ELF-1 (cell line): ENCODE measurements at regions not wholly inside any gene's neighbourhood (a gene's known extent, or its start where the extent isn't known, plus 50 kb on each side); places are given as distances from the start of the nearest gene placed in this dataset.
"Not testable (repeated sequence)": the region's sequence is repeated elsewhere in the genome, so short reads cannot be mapped to it uniquely, and the experiment has no call there.

Experiments
- DNase-seq: peaks from one replicate; pipeline ENCODE4 v3.0.0-alpha.2; 2016; ENCODE audit warnings: low read depth, low spot score

DNA sequence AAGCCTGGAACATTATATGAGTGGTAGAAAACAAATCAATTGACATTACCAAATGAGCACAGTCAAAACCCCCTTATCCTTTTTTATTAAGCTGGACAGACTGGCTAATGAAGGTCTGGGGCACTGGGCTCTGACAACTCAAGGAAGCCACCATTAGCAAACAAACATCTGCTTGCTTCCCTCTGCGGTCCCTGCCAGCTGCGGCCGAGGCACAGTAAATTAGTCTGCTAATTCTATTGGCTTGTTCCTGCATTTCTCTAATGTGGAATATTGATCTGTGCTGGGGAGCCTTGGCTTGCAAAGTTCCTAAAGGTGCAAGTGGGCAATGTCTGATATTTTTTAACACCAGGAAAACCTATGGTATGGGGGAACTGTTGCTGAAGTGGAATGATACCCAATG is 300.3 kb downstream of the MTX2 start:
- no peak for DNase-seq

GRCh38 chr2:176573612-176574483 is 304.6 kb downstream of the MTX2 start:
- DNase-seq, result no peak

GRCh38 chr2:176574484-176575236 is 305.4 kb downstream of the MTX2 start:
- DNase-seq, result no peak

DNA sequence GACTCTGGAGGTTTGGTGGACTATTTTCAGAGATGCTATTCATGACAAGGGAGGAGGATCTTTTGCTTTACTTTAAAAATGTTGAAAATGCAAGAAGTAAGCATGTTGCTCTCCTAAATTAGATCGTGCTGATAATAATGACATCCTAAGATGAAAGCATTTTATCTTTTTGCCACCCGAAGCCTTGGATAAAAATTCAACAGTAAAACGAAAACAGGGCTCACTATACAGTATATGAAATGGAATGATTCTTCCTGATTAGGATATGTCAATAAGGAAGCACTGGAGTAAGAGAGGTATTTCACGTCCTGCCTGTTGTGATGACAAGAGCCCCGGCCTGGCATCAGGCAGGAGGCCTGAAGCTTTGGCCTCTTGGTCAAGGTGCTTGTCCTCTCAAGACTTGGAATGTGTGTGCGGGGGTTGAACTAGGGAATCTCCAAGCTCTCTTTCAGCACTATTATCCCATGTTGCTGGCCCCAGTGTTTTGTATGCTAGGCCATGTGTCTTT is 306.0 kb downstream of the MTX2 start:
- no peak for DNase-seq

GRCh38 chr2:176577054-176577453 is 307.8 kb downstream of the MTX2 start:
- DNase-seq, result no peak

GRCh38 chr2:176578292-176578691 is 309.1 kb downstream of the MTX2 start:
- DNase-seq, result not testable (repeated sequence)

DNA sequence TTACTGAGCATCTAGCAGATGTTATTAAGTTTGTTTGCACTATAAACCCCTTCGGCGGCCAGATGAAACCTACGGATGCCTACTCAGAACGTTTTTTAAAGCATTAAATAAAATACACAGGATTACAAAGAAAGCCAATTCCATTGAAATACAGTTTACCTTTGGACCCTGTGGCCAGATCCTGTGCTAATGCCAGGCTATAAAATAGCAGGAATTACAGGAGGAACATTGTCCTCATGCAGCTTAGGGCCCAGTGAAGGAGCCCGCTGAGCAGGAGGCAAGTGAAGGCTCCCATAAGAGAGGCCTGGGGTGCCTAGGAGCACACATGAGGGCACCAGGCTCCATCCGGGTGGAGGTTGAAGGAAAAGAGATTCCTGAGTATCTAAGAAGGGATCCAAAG is 310.4 kb downstream of the MTX2 start:
- DNase-seq, result no peak

DNA sequence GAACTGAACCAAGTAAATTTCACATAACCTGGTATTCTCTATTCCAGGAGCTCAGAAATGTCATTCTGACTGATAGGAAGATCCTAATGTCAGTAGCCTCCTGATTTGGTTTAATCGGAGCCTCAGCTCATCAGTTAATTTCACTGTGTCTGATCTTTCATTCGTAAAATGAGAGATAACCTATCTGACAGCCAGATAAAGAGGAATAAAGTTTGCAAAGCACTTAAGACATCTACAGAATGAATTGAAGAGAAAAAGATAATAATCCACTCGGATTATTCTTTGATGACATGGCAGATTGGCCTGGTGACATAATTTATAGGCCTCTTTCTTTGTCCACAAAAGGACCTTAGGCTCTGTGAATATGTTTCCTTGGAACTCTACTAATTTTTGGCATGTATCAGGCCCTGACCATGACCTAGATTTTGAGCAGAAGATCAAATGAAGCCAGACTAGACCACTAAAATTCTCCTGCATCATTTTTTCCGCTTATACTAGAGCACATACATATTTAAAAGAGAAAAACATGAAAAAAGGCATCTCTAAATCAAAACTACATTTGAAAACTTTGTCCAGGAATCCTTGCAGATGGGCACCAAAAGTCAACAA is 312.4 kb downstream of the MTX2 start:
- no peak for DNase-seq

- DNase-seq, result no peak
Observed at GRCh38 chr2:176582176-176582575, 312.9 kb downstream of the MTX2 start.

GRCh38 chr2:176582990-176583481 is 313.8 kb downstream of the MTX2 start:
- DNase-seq, result peak; percentile 12

DNA sequence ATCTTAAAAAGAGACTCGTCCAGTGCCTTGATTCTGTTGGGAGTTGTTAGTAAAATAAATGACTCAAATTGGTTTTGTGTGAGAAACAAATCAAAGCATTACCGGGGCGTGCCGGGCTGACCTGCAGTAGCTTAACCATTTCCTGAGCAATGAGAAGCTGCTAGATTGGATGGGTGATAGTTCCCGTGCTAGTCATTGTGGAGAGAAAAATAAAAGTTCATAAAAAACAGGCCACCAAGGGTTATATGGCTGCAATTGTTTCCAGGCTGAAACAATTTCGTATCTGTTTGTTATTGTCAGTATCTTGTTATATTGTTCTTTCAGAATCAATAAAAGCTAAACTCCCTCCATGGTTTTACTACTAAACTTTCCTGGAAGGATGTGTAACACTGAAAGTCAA is 314.4 kb downstream of the MTX2 start:
- no peak for DNase-seq

DNA sequence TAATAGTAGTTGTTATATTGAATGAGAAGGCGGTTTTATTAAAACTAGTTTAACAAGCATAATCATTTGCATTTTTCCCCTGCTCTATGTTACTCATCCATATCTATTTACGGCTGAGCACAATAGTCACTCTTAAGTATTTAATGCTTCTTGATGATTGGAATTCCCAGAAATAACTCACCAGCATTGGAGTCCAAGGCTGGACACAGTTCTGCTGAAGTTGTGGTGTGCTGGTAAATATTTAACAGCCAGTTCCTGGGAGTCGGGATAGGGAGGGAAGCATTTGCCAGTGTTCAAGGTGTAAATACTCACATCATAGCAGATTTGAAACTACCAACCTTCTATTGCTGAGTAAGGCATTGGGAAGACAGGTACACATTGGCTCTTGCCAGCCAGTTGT is 315.1 kb downstream of the MTX2 start:
- no peak for DNase-seq

DNA sequence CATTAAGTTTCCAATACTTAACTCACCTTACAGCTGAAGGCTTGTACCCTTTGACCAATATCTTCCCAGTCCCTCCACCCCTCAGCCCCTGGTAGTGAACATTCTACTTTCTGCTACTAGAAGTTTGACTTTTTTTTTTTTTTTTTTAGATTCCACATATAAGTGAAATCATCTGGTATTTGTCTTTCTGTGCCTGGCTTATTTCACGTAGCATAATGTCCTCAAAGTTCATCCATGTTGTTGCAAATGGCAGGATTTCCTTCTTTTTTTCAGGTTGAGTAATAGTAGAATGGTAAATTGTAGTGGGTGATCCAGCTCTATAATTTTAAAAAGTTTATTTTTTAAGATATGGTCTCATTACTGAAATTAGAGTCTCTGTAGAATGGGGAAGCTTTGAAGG is 316.0 kb downstream of the MTX2 start:
- DNase-seq, result no peak

DNA sequence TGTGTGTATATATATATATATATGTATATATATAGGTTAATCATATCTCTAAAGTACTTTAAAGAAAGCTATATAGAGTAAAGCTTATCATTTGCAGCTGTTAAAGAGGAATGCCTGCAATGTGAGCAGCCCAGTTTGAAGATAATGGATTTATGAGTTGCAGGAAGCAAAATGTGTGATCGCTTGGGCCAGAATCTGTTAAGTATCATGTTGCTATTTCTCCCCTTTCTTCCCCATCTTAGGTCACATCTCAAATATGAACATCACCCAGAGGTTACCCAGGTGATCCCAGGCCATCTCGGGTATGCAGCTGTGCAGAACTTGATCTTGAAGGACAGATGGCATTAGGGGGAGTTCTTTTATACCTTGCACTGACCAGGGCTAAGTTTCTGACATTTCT is 316.5 kb downstream of the MTX2 start:
- no peak for DNase-seq

- no peak for DNase-seq
Observed at GRCh38 chr2:176589287-176589686, 320.0 kb downstream of the MTX2 start.

DNA sequence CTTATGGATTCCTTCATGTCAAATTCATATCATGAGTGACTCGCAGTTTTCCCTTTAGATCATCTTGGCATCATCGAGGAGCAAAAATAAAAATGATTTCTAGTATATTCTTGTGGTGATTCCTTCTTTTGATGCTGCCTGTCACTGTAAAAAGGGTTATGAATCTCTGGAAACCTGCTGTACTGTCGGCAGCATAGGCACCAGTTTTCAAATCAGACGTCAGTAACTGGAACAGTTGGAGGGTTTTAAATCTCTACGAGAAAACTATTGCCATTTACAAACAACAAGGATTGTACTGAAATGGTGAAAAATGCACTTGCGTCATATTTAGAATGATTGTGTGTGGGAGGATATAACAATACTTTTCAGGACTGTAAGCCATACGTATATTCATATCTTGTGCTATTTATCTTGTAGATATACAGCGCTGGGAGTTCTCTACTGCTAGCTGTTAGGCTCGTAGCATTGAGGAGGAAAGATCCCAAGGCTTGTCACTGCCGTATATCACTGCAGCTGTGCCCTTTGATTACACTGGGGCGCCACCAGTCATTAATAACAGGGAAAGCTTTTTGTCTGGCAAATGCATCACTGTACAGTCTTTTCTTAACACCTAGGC is 320.7 kb downstream of the MTX2 start:
- DNase-seq, result no peak

DNA sequence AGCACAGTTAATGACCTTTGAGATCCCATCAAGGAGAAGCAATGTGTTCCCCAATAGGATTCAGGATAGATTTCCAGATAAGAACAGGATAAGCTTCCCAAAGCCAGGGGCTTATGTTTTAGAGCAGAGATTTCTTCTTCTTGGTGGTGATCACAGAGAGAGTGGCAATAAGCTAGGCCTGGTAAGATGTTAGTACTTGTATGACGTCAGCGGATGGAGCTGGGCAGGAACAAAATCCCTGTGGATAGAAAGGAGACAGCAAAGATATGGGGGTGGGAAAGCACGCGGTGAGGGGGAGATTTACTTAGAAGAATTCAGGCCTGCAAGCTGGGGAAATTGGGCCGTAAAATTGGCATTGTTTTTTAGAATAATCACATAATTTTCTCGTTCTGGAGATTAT is 323.0 kb downstream of the MTX2 start:
- DNase-seq, result peak; percentile 7

DNA sequence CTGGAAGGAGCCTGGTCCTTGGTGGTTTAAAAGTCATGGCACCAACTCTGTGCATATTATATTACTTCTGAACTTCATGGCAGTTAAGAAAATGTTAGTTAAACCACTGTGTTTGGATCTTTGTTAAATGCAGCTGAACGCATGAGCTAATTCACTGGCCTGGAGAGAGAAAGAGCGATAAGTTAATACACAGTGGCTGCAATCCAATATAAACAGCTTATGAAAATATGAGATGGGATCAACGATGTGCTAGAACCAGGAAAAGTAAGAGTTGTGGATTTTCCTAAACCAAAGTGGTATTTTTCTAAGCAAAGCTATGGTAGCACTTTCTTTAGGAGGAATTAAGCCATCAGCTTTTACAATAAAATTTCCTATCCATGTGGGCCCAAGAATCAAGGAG is 326.7 kb downstream of the MTX2 start:
- no peak for DNase-seq

GRCh38 chr2:176597916-176598315 is 328.7 kb downstream of the MTX2 start:
- DNase-seq, result no peak

DNA sequence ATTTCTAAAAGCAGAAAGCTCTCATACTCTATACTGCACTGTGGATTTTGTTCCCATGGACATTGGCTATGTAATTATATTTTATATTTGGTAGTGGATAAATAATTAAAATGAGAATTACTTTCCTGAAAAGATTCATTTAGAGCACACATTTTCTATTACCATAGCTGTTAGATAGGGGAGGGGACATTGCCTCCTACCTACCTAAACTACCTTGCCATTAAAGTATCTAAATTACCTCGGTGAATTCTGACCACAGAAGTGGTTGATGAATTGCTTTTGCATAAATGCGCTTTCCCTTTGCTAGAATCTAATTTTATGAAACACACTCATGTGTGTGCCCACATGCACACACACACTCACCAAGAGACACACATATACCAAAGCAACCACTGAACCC is 329.1 kb downstream of the MTX2 start:
- no peak for DNase-seq

DNA sequence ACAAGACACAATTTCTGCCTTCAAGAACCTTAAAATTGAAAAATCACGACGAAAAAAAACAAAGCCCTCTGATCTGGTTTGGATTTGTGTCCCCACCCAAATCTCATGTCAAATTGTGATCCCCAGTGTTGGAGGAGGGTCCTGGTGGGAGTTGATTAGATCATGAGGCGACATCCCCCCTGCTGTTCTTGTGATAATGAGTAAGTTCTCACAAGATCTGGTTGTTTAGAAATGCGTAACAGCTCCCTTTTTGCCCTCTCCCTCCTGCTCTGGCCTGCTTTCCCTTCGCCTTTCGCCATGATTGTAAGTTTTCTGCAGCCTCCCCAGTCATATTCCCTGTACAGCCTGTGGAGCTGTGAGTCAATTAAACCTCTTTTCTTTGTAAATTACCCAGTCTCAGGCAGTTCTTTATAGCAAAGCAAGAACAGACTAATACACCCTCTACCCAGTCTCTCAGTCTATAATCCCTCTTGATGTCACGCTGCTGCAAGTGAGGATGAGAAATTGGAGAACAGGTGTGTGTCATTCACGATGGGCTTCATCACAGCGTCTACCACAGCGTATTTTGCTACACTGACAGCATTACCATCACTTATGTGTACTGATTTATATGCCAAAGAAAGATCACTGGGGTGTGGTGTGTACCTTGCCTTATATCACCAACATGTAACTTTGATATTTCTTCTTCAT is 330.7 kb downstream of the MTX2 start:
- DNase-seq, result no peak
